Esophagus squamous epithelium (tissue), 4 donors: ENCODE measurements at regions not wholly inside any gene's neighbourhood (a gene's known extent, or its start where the extent isn't known, plus 50 kb on each side); places are given as distances from the start of the nearest gene placed in this dataset.

ENCODE experiments used
- POLR2A ChIP-seq, 4 donors: fragments of 450-650 bp; IDR thresholded peaks; one replicate each; pipeline ENCODE4 v1.6.1; 2017; ENCODE audit warnings: antibody characterized with exemption in 4 of 4, mild to moderate bottlenecking in 4 of 4, moderate library complexity in 3 of 4
- TF ChIP-seq, protein P1 (sequence below), 6 experiments: fragments of 450-650 bp in 4 of 6; fragments of 200-600 bp in 2 of 6; sonication (generic) in 2 of 6; IDR thresholded peaks; one replicate each; pipeline ENCODE4 v1.5.1; 2016 to 2019; ENCODE audit warnings: antibody characterized with exemption in 6 of 6, mild to moderate bottlenecking in 4 of 6, moderate library complexity in 4 of 6

DNA sequence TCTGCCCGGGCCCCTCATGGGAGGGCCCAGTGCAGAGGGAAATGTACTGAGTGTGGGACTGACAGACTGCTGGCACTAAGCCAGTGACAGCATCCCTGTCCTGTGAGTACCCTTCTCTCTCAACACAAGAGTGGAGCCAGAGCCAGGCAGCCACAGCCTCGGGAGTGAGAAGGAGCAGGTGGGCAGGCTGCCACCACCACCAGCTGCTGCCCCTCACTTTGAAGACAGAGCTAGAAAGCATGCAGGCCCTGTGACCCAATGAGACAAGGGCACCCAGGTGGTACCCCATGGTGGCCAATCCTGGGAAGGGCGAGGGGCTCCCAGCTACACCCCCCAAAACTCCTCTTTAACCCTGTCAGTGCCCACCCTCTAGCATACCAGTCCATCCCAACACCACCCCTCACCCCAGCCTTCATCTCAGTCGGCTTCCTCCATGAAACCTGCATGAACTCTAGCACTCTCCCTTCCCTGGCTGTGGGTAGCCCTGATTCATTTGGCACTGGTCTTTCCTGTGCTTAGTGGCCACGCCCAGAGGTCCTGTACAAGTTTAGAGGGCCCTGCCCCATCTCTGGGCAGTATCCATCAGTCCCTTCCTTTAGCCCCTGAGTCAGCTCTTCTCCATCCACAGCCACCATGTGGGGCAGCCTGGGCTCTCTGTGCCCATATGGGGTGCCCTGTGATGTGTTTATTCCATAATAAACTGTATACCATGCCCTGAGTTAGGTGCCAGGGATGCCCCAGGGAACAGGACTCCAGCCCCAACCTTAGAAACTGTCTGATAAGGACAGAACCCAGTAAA, 207.0 kb upstream of the ZMIZ1 start:
- TF ChIP-seq POLR2A (IDR thresholded peaks at IDR 0.05): no peak
- TF ChIP-seq, protein P1, sequence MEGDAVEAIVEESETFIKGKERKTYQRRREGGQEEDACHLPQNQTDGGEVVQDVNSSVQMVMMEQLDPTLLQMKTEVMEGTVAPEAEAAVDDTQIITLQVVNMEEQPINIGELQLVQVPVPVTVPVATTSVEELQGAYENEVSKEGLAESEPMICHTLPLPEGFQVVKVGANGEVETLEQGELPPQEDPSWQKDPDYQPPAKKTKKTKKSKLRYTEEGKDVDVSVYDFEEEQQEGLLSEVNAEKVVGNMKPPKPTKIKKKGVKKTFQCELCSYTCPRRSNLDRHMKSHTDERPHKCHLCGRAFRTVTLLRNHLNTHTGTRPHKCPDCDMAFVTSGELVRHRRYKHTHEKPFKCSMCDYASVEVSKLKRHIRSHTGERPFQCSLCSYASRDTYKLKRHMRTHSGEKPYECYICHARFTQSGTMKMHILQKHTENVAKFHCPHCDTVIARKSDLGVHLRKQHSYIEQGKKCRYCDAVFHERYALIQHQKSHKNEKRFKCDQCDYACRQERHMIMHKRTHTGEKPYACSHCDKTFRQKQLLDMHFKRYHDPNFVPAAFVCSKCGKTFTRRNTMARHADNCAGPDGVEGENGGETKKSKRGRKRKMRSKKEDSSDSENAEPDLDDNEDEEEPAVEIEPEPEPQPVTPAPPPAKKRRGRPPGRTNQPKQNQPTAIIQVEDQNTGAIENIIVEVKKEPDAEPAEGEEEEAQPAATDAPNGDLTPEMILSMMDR (IDR thresholded peaks at IDR 0.05): no peak
